Nephron progenitor cell (in vitro differentiated cells): ENCODE measurements at regions not wholly inside any gene's neighbourhood (a gene's known extent, or its start where the extent isn't known, plus 50 kb on each side); places are given as distances from the start of the nearest gene placed in this dataset.

ENCODE experiments used
- DNase-seq: peaks from one replicate; pipeline ENCODE4 v3.0.0; 2021
- H3K27ac Mint-ChIP-seq: 2 replicates; pipeline ENCODE4 v1.8.0; 2021; ENCODE audit warnings: mild to moderate bottlenecking, moderate library complexity, mixed read lengths
- H3K27me3 Mint-ChIP-seq: 2 replicates; pipeline ENCODE4 v1.8.0; 2021; ENCODE audit warnings: mild to moderate bottlenecking, low read depth, mixed read lengths; ENCODE audit not compliant: poor library complexity
- H3K36me3 Mint-ChIP-seq: 2 replicates; pipeline ENCODE4 v1.8.0; 2021; ENCODE audit warnings: low read depth, mixed read lengths
- H3K4me1 Mint-ChIP-seq: 2 replicates; pipeline ENCODE4 v1.8.0; 2021; ENCODE audit warnings: mixed read lengths
- H3K4me3 Mint-ChIP-seq: 2 replicates; pipeline ENCODE4 v1.8.0; 2021; ENCODE audit warnings: mild to moderate bottlenecking, moderate library complexity, mixed read lengths
- H3K9me3 Mint-ChIP-seq: 2 replicates; pipeline ENCODE4 v1.8.0; 2021; ENCODE audit warnings: mild to moderate bottlenecking, moderate library complexity, mixed read lengths
- CTCF ChIP-seq: fragments of 200-600 bp; sonication (generic); IDR thresholded peaks from 2 replicates; pipeline ENCODE4 v1.5.0; 2021; ENCODE audit warnings: antibody characterized with exemption

GRCh38 chr10:1954300-1954699 is 217.0 kb upstream of the ADARB2 start:
- H3K4me1 Mint-ChIP-seq, result no peaks in the 10 kb centered on the region
- no peak for DNase-seq
- H3K27me3 Mint-ChIP-seq, result peaks cover 3% of the 10 kb centered on the region
- no peak overlapping the region for H3K4me3 Mint-ChIP-seq
- H3K9me3 Mint-ChIP-seq, result no peaks in the 10 kb centered on the region
- no peak overlapping the region for H3K27ac Mint-ChIP-seq
- TF ChIP-seq CTCF, result no peak
- no peaks in the 10 kb centered on the region for H3K36me3 Mint-ChIP-seq

GRCh38 chr10:1952126-1953095 is 215.1 kb upstream of the ADARB2 start:
- Mint-ChIP-seq H3K9me3 (no peaks in the 10 kb centered on the region), H3K4me3 (no peak overlapping the region), H3K36me3 (no peaks in the 10 kb centered on the region), H3K27ac (no peak overlapping the region), H3K4me1 (no peaks in the 10 kb centered on the region), H3K27me3 (peaks cover 3% of the 10 kb centered on the region)
- TF ChIP-seq CTCF, result no peak
- no peak for DNase-seq

GRCh38 chr10:1950803-1951495 is 213.6 kb upstream of the ADARB2 start:
- peaks cover 3% of the 10 kb centered on the region for H3K27me3 Mint-ChIP-seq
- DNase-seq, result no peak
- H3K4me1 Mint-ChIP-seq, result no peaks in the 10 kb centered on the region
- no peaks in the 10 kb centered on the region for H3K9me3 Mint-ChIP-seq
- H3K4me3 Mint-ChIP-seq, result no peak overlapping the region
- H3K27ac Mint-ChIP-seq, result no peak overlapping the region
- no peak for TF ChIP-seq CTCF
- H3K36me3 Mint-ChIP-seq, result no peaks in the 10 kb centered on the region

GRCh38 chr10:1947464-1948003 is 210.2 kb upstream of the ADARB2 start:
- Mint-ChIP-seq H3K36me3 (no peaks in the 10 kb centered on the region), H3K4me1 (peaks cover 7% of the 10 kb centered on the region), H3K4me3 (no peak overlapping the region), H3K27ac (no peak overlapping the region), H3K27me3 (no peaks in the 10 kb centered on the region), H3K9me3 (peaks cover 7% of the 10 kb centered on the region)
- TF ChIP-seq CTCF, result no peak
- no peak for DNase-seq

GRCh38 chr10:1944487-1944886 is 207.2 kb upstream of the ADARB2 start:
- no peak overlapping the region for H3K27ac Mint-ChIP-seq
- TF ChIP-seq CTCF, result no peak
- H3K4me1 Mint-ChIP-seq, result peaks cover 12% of the 10 kb centered on the region
- H3K4me3 Mint-ChIP-seq, result no peak overlapping the region
- H3K36me3 Mint-ChIP-seq, result no peaks in the 10 kb centered on the region
- peaks cover 7% of the 10 kb centered on the region for H3K9me3 Mint-ChIP-seq
- no peaks in the 10 kb centered on the region for H3K27me3 Mint-ChIP-seq
- DNase-seq, result no peak
